Mesenchymal stem cell (in vitro differentiated cells and primary cell): ENCODE measurements at regions not wholly inside any gene's neighbourhood (a gene's known extent, or its start where the extent isn't known, plus 50 kb on each side); places are given as distances from the start of the nearest gene placed in this dataset.

ENCODE experiments used
- DNase-seq: peaks from one replicate; pipeline ENCODE4 v3.0.0-alpha.2; 2013
- H2AFZ ChIP-seq: one replicate; pipeline ENCODE4 v1.6.1; 2013; ENCODE audit warnings: low read depth, mild to moderate bottlenecking, control low read depth, inconsistent platforms, low read length, moderate library complexity
- H2AK5ac ChIP-seq: 2 replicates; pipeline ENCODE4 v1.6.1; 2013; ENCODE audit warnings: low read length, moderate library complexity, mild to moderate bottlenecking, inconsistent platforms; ENCODE audit not compliant: severe bottlenecking
- H2BK120ac ChIP-seq: one replicate; pipeline ENCODE4 v1.6.1; 2013; ENCODE audit warnings: low read depth, mild to moderate bottlenecking, inconsistent platforms, low read length, moderate library complexity
- H2BK12ac ChIP-seq, 2 experiments: one replicate each; pipeline ENCODE4 v1.6.1; 2013; ENCODE audit warnings: inconsistent platforms in 2 of 2, low read length in 2 of 2, mild to moderate bottlenecking in 2 of 2, moderate library complexity in 2 of 2, control low read depth in 1 of 2
- H2BK15ac ChIP-seq: one replicate; pipeline ENCODE4 v1.6.1; 2013; ENCODE audit warnings: mild to moderate bottlenecking, low read depth, inconsistent platforms; ENCODE audit not compliant: poor library complexity, severe bottlenecking
- H2BK5ac ChIP-seq: 2 replicates; pipeline ENCODE4 v1.6.1; 2013; ENCODE audit warnings: low read depth, mild to moderate bottlenecking, low read length, control low read depth, inconsistent platforms; ENCODE audit not compliant: poor library complexity, severe bottlenecking
- H3K14ac ChIP-seq, 2 experiments: one replicate each; pipeline ENCODE4 v1.6.1; 2013; ENCODE audit warnings: inconsistent platforms in 2 of 2, low read length in 2 of 2, control low read depth in 1 of 2, mild to moderate bottlenecking in 1 of 2, moderate library complexity in 1 of 2
- H3K18ac ChIP-seq, 2 experiments: one replicate each; pipeline ENCODE4 v1.6.1; 2013; ENCODE audit warnings: inconsistent platforms in 2 of 2, low read length in 2 of 2, control low read depth in 1 of 2, low read depth in 1 of 2, mild to moderate bottlenecking in 1 of 2
- H3K23ac ChIP-seq, 2 experiments: one replicate each; pipeline ENCODE4 v1.6.1; 2013; ENCODE audit warnings: inconsistent platforms in 2 of 2, low read length in 2 of 2, mild to moderate bottlenecking in 2 of 2, moderate library complexity in 2 of 2, control low read depth in 1 of 2
- H3K27ac ChIP-seq: 2 replicates; pipeline ENCODE4 v1.5.1; 2013; ENCODE audit warnings: mild to moderate bottlenecking, moderate library complexity, low read length, control low read depth, inconsistent platforms; ENCODE audit not compliant: poor library complexity, severe bottlenecking
- H3K27me3 ChIP-seq, 2 experiments: 2 replicates each; pipeline versions ENCODE4 v1.6.1 to v1.7.0; 2013; ENCODE audit warnings: low read length in 2 of 2, mild to moderate bottlenecking in 2 of 2, moderate library complexity in 2 of 2, control low read depth in 1 of 2, inconsistent platforms in 1 of 2; ENCODE audit not compliant: control insufficient read depth in 1 of 2, insufficient read depth in 1 of 2
- H3K36me3 ChIP-seq, 2 experiments: 2 replicates each; pipeline versions ENCODE4 v1.6.1 to v1.7.0; 2013; ENCODE audit warnings: low read length in 2 of 2, control low read depth in 1 of 2, inconsistent platforms in 1 of 2, low read depth in 1 of 2, mild to moderate bottlenecking in 1 of 2; ENCODE audit not compliant: insufficient read depth in 2 of 2, control insufficient read depth in 1 of 2
- H3K4ac ChIP-seq, 2 experiments: one replicate each; pipeline ENCODE4 v1.6.1; 2013; ENCODE audit warnings: inconsistent platforms in 2 of 2, low read length in 2 of 2, mild to moderate bottlenecking in 2 of 2, moderate library complexity in 2 of 2, control low read depth in 1 of 2, low read depth in 1 of 2
- H3K4me1 ChIP-seq: 2 replicates; pipeline ENCODE4 v1.6.1; 2013; ENCODE audit warnings: low read depth, low read length, control low read depth; ENCODE audit not compliant: control insufficient read depth, insufficient read depth
- H3K4me2 ChIP-seq: 2 replicates; pipeline ENCODE4 v1.6.1; 2013; ENCODE audit warnings: low read length, mild to moderate bottlenecking, inconsistent platforms; ENCODE audit not compliant: poor library complexity, severe bottlenecking
- H3K4me3 ChIP-seq, 2 experiments: 2 replicates each; pipeline versions ENCODE4 v1.5.1 to v1.7.0; 2013; ENCODE audit warnings: low read length in 2 of 2, mild to moderate bottlenecking in 2 of 2, control low read depth in 1 of 2, low read depth in 1 of 2; ENCODE audit not compliant: insufficient read depth in 1 of 2
- H3K79me1 ChIP-seq: replicated peaks from 2 replicates; pipeline ENCODE4 v1.6.1; 2013; ENCODE audit warnings: mild to moderate bottlenecking, control low read depth, low read length, inconsistent platforms; ENCODE audit not compliant: poor library complexity, severe bottlenecking
- H3K9ac ChIP-seq: 2 replicates; pipeline ENCODE4 v1.7.0; 2013; ENCODE audit warnings: mild to moderate bottlenecking, low read length, moderate library complexity
- H3K9me3 ChIP-seq: 2 replicates; pipeline ENCODE4 v1.7.0; 2013; ENCODE audit warnings: mild to moderate bottlenecking, low read length; ENCODE audit not compliant: control insufficient read depth
- H4K8ac ChIP-seq: one replicate; pipeline ENCODE4 v1.6.1; 2013; ENCODE audit warnings: inconsistent platforms, mild to moderate bottlenecking, low read length, moderate library complexity
- H4K91ac ChIP-seq: one replicate; pipeline ENCODE4 v1.6.1; 2013; ENCODE audit warnings: mild to moderate bottlenecking, low read length, inconsistent platforms
- WGBS: methylation state at CpG from one replicate; pipeline ENCODE4 v1.1.7; 2013; ENCODE audit warnings: mixed read lengths; 5-methylcytosine and 5-hydroxymethylcytosine counted together

DNA sequence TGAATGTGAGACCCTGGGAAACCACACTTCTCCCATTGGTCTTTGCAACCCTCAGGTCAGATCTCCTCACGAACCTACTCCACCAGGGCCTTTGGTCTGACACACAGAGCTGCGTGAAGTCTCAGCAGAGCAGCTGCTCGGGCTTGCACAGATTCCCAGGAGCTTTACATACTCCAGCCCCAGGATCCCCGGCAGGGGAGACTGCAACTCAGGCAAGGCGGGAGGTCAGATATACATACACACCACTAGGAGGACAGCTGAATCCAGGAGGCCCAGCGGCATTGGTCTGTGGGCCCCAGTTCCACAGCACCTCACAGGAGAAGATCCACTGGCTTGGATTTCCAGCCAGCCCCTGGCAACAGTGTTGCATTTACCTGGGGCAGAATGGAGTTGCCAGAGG is 239.2 kb downstream of the GPAM start:
- Histone ChIP-seq H3K4me2 (no peak overlapping the region), H2BK12ac (no peak overlapping the region), H3K23ac (no peak overlapping the region), H3K79me1 (no peaks in the 10 kb centered on the region), H3K4ac (no peak overlapping the region), H3K4me3 (no peak overlapping the region), H2BK15ac (no peak overlapping the region), H2BK5ac (no peak overlapping the region), H3K4me1 (no peaks in the 10 kb centered on the region), H3K9ac (no peak overlapping the region), H3K27me3 (peaks cover 0 to 4% of the 10 kb centered on the region in 2 experiments), H3K9me3 (peaks cover 20% of the 10 kb centered on the region), H3K36me3 (no peaks in the 10 kb centered on the region), H4K8ac (no peak overlapping the region), H2AK5ac (no peak overlapping the region), H3K27ac (no peak overlapping the region), H4K91ac (no peak overlapping the region), H3K18ac (no peak overlapping the region), H2AFZ (no peak overlapping the region), H3K14ac (no peak overlapping the region), H2BK120ac (no peak overlapping the region)
- WGBS: 72% methylated on average over 6 of the region's 6 CpGs
- no peak for DNase-seq

- DNase-seq: no peak
- peaks cover 26% of the 10 kb centered on the region for H3K9me3 ChIP-seq
- H3K27me3 ChIP-seq: peaks cover 0 to 54% of the 10 kb centered on the region in 2 experiments
- H3K4me3 ChIP-seq: no peak overlapping the region
- no peak overlapping the region for H4K8ac ChIP-seq
- H3K4me2 ChIP-seq: no peak overlapping the region
- H3K23ac ChIP-seq: no peak overlapping the region
- H3K36me3 ChIP-seq: no peaks in the 10 kb centered on the region
- H3K14ac ChIP-seq: no peak overlapping the region
- no peak overlapping the region for H2BK5ac ChIP-seq
- H3K18ac ChIP-seq: no peak overlapping the region
- no peak overlapping the region for H3K27ac ChIP-seq
- H2AK5ac ChIP-seq: no peak overlapping the region
- no peak overlapping the region for H2BK15ac ChIP-seq
- H2AFZ ChIP-seq: no peak overlapping the region
- no peak overlapping the region for H2BK120ac ChIP-seq
- no peak overlapping the region for H3K9ac ChIP-seq
- H3K79me1 ChIP-seq: no peaks in the 10 kb centered on the region
- 86% methylated on average over 1 of the region's 1 CpG for WGBS
- no peaks in the 10 kb centered on the region for H3K4me1 ChIP-seq
- no peak overlapping the region for H3K4ac ChIP-seq
- no peak overlapping the region for H2BK12ac ChIP-seq
- no peak overlapping the region for H4K91ac ChIP-seq
Measured at GRCh38 chr10:111953949-111954348, 229.6 kb downstream of the GPAM start.

DNA sequence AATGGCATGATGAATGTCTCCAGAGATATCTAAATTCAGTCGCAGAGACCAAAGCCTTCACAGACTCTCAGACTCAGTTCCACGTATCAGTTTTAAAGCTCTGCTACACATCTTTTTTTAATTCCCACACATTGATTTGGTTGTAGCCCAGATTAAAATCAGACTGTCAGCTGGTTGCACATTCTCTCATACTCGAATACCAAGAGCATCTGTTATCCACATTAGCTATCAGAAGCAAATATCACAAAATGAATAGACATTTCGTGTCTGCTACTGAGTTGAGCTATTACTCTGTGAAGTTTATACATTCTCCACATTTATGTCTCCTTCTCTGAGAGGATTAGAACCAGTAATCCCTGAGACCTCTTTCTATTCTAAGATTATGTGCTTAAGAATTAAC is 229.2 kb downstream of the GPAM start:
- Histone ChIP-seq H3K14ac (no peak overlapping the region), H3K27me3 (peaks cover 0 to 59% of the 10 kb centered on the region in 2 experiments), H4K8ac (no peak overlapping the region), H3K4me2 (no peak overlapping the region), H3K27ac (no peak overlapping the region), H3K18ac (no peak overlapping the region), H2AFZ (no peak overlapping the region), H2BK15ac (no peak overlapping the region), H2BK5ac (no peak overlapping the region), H3K9ac (no peak overlapping the region), H3K36me3 (no peaks in the 10 kb centered on the region), H3K4me3 (no peak overlapping the region), H2AK5ac (no peak overlapping the region), H3K9me3 (peaks cover 26% of the 10 kb centered on the region), H2BK12ac (no peak overlapping the region), H2BK120ac (no peak overlapping the region), H3K79me1 (no peaks in the 10 kb centered on the region), H3K23ac (no peak overlapping the region), H4K91ac (no peak overlapping the region), H3K4me1 (no peaks in the 10 kb centered on the region), H3K4ac (no peak overlapping the region)
- no peak for DNase-seq
- WGBS: 62% methylated on average over 4 of the region's 4 CpGs

DNA sequence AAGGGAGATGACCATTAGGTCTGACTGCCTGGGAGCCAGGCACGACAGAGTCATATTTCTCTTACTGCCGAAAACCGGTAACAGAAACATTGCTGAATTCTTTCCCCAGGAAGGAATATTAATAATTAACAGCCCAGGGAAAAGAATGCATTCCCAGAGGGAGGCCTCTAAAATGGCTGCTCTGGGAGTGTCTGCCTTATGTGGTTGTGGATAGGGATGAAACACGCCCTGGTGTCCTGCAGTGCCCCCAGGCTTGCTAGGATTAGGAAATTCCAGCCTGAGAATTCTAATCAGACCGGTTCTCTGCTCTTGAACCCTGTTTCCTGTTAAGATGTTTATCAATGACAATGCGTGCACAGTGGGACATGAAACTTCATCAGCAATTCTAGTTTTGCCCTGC is 226.7 kb downstream of the GPAM start:
- Histone ChIP-seq H2BK5ac (no peak overlapping the region), H3K27ac (no peak overlapping the region), H3K14ac (no peak overlapping the region), H2BK15ac (no peak overlapping the region), H2BK120ac (no peak overlapping the region), H3K4me3 (no peak overlapping the region), H2AK5ac (no peak overlapping the region), H3K4me1 (no peaks in the 10 kb centered on the region), H3K4me2 (no peak overlapping the region), H3K27me3 (peaks cover 0 to 78% of the 10 kb centered on the region in 2 experiments), H3K36me3 (no peaks in the 10 kb centered on the region), H3K18ac (no peak overlapping the region), H4K8ac (no peak overlapping the region), H2AFZ (no peak overlapping the region), H2BK12ac (no peak overlapping the region), H3K4ac (no peak overlapping the region), H3K9me3 (peaks cover 26% of the 10 kb centered on the region), H4K91ac (no peak overlapping the region), H3K23ac (no peak overlapping the region), H3K9ac (no peak overlapping the region), H3K79me1 (no peaks in the 10 kb centered on the region)
- no peak for DNase-seq
- WGBS: 81% methylated on average over 6 of the region's 6 CpGs
